ENCODE measurements at regions not wholly inside any gene's neighbourhood (a gene's known extent, or its start where the extent isn't known, plus 50 kb on each side); places are given as distances from the start of the nearest gene placed in this dataset.

DNA sequence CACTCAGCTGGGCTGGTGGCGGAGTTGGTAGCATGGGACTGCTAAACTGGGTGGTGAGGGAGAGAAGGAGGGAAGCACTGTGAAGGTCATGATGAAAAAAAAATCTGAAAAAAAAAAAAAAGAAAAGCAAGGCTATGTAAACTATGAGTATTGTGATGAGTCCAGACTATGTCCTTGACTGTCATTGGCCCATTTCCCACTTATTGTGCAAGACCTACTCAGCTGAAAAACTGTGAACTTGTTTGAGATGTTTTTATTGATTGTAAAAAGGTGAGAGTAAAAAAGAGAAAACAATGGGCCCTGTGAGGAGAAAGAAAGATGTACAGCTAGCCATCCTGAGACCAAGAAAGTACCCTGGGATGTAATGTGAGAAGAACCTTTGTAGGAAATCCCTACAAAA, 798.4 kb upstream of the TENM4 start:
- no peak for DNase-seq (ENCODE audit: extremely low read depth in 1 of 2, low read depth in 1 of 2)

DNA sequence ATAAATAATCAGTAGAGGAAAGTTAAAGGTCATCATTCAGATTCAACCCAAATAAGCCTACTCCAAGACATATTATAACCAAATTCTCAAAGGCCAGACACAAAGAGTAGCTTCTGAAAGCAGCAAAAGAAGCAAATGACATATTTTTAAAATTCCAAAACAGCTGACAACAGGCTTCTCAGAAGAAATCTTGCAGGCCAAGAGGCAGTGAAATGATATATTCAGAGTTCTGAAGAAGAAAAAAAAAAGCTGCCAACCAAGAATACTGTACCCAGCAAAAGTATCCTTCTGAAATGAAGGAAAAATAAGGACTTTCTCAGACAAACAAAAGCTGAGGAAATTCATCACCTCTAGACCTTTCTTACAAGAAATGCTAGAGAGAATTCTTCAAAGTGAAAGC, 787.1 kb upstream of the TENM4 start:
- no peak for DNase-seq (ENCODE audit: extremely low read depth in 1 of 2, low read depth in 1 of 2)

- DNase-seq (ENCODE audit: extremely low read depth in 1 of 2, low read depth in 1 of 2), result no peak
Measured at GRCh38 chr11:80214413-80214812, 773.6 kb upstream of the TENM4 start.

DNA sequence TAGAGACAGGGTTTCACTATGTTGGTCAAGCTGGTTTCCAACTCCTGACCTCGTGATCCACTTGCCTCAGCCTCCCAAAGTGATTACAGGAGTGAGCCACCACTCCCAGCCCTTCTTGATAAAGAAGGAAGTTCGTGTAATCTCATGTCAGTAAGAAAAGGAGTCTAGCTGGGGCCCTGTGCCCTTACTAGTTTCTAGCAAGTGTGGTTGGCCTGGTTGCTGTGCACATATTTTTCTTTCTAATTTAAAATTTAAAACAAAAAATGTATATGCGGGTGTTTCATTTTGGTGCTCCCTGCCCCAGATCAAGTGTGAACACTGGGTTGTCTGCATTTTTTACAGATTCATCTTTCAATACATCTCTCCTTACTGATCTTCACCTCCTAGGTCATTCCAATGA, 770.8 kb upstream of the TENM4 start:
- no peak for DNase-seq (ENCODE audit: extremely low read depth in 1 of 2, low read depth in 1 of 2)

GRCh38 chr11:80204021-80204420, 763.2 kb upstream of the TENM4 start:
- DNase-seq (ENCODE audit: extremely low read depth in 1 of 2, low read depth in 1 of 2), result no peak

DNA sequence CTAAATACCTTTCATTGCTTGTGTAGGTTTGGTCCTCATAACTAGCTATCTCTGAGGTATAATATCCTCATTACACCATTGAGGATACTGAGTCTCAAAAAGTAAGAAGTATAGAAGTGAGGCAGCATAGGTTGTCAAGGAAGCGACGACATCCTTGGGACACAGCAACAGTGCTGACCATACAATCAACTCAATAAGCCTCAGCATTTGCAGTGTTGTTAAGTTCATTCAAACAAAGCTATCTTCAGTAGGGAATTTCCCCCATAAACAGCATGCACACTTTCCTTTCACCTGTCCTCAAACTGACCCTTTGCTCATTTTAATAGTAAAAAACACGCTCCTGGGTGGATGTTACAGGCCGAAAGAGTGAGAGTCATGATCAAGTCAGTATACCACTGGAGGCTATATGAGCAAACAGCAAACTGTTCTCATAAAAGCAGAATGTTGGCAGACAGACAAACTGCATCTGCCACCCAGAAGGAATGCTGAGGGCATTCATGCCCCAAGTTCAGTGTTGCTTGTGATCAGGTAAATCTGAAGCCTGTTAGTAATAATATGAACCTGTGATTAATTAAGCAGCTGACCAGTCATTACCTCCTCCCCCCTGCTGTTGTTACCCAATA, 756.2 kb upstream of the TENM4 start:
- DNase-seq (ENCODE audit: extremely low read depth in 1 of 2, low read depth in 1 of 2), result no peak

DNA sequence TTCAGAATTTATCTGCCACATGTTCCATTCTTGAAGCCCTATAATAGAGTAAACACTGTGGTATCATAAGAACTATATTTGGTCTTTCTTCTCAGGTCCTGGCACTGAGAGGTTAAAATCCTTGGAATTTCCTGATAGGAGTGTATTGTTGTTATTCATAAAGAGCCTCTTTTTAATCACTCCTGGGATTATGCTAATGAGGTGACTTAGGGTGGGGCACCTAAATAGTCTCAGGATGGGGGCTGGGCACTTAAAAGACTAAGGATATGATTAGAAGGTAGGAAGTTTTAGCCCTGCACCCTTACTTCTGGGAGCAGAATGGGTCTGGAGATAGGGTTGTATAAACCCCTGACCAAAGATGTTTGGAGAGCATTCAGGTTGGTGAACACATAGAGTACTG, 755.2 kb upstream of the TENM4 start:
- no peak for DNase-seq (ENCODE audit: extremely low read depth in 1 of 2, low read depth in 1 of 2)

- DNase-seq (ENCODE audit: extremely low read depth in 1 of 2, low read depth in 1 of 2), result no peak
Measured at GRCh38 chr11:80194625-80195024, 753.8 kb upstream of the TENM4 start.

GRCh38 chr11:80194016-80194415, 753.2 kb upstream of the TENM4 start:
- DNase-seq (ENCODE audit: extremely low read depth in 1 of 2, low read depth in 1 of 2), result no peak

- no peak for DNase-seq (ENCODE audit: extremely low read depth in 1 of 2, low read depth in 1 of 2)
Measured at GRCh38 chr11:80188076-80188627, 747.3 kb upstream of the TENM4 start.

DNA sequence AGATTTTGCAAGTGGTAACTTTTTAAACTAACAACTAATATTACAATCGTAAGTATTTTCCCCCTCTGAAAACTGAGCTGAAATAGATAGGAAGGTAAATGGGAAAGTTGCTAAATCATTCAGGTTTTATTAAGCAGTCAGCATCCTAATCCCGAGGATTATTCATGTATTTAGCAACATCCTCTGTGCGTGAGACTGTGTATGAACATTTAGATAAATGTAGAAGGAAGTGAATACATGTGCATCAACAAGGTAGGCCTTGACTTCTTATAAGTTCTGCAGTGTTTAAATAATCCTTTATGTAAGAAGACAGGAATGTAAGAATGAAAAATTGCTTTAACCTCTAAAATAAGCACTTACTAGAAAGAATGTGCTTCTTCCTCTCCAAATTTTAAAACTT, 745.9 kb upstream of the TENM4 start:
- DNase-seq (ENCODE audit: extremely low read depth in 1 of 2, low read depth in 1 of 2), result no peak

DNA sequence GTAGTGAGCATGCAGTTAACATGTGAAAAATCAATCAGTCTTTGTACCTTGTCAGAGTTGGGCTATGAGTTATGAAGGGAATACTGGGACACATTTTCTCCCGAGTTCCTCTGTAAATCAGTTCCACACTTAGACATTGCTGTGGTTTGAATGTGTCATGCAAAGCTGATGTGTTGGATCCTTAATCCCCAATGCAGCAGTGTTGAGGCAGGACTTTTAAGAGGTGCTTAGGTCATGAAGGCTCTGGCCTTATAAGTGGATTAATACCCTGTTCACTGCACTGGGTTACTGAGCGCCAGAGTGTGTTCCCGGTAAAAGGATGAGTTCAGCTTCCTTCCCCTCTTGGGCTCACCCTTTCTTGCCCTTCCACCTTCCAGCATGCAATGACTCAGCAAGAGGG, 742.1 kb upstream of the TENM4 start:
- DNase-seq (ENCODE audit: extremely low read depth in 1 of 2, low read depth in 1 of 2), result no peak

DNA sequence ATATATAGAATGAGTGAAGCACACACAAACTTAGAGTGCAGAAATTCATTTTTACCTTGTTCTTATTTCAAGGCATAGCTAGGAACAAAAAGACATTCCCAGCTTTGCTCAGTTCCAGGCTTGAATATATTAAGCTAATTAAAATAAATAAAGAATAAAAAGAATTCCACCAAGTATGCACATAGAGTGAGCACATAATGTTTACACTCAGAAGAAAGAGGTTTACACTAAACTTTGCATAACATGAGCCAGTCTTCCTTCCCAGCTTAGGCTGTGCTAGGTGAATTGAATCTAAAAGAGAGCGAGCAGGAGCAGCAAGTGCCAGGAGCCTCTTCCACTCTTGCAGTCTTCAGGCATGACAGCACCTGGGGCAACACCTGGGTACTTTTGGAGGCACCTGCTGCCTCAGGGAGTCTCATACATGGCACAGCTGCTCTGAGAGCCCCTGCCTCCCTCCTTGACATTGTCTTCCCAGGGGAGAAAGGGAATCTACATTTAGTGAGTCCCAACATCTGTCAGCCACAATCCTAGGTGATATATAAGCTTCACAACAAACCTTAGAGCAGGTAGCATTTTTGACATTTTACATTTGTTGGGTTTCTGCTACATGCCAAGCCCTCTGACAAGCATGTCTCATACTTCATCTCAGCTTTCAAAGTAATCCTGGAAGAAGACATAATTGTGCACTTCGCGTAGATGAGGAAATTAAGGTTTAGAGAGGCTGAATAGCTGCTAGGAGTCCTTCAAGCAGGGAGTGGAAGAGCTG, 732.7 kb upstream of the TENM4 start:
- no peak for DNase-seq (ENCODE audit: extremely low read depth in 1 of 2, low read depth in 1 of 2)

GRCh38 chr11:80168796-80169195, 728.0 kb upstream of the TENM4 start:
- DNase-seq (ENCODE audit: extremely low read depth in 1 of 2, low read depth in 1 of 2), result no peak

GRCh38 chr11:80167766-80168165, 726.9 kb upstream of the TENM4 start:
- no peak for DNase-seq (ENCODE audit: extremely low read depth in 1 of 2, low read depth in 1 of 2)

GRCh38 chr11:80165744-80166143, 724.9 kb upstream of the TENM4 start:
- no peak for DNase-seq (ENCODE audit: extremely low read depth in 1 of 2, low read depth in 1 of 2)

GRCh38 chr11:80163441-80163840, 722.6 kb upstream of the TENM4 start:
- no peak for DNase-seq (ENCODE audit: extremely low read depth in 1 of 2, low read depth in 1 of 2)

DNA sequence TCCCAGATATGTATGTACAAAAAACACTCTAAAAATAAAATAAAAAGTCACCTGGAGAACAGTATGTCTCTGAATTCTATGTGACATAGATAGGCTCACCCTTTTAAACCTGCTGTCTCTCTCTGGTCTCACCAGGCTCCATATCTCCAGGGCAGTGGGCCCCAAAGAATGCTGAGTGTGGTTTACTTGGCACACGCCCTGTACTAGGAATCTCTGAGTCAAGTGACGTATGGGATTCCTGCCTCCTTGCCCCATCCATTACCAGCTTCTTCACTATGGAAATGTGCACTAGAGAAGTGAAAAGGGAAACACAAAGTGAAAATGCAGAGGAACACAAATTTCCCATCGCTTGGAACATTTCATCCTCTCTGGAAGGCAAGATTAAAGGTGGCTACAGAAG, 722.2 kb upstream of the TENM4 start:
- DNase-seq (ENCODE audit: extremely low read depth in 1 of 2, low read depth in 1 of 2), result no peak

- no peak for DNase-seq (ENCODE audit: extremely low read depth in 1 of 2, low read depth in 1 of 2)
Measured at GRCh38 chr11:80162387-80162786, 721.6 kb upstream of the TENM4 start.

DNA sequence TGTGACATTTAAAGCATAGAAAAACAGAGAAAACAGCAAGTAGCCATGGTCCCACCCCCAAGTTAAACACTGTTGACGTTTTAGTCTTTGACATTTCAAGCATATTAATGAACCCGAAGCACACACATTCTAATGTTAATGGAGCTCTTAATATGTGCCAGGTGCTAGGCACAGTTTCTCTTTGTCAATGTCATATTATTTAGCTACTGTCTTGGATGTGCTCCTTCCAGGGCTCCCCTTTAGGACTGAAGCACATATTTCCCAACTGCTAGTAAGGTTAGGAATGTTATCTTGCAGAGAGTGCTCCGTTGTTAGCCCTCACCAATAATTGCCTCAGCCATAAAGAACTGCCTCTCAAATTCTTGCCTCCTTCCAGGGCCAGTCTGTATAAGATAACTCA, 716.6 kb upstream of the TENM4 start:
- no peak for DNase-seq (ENCODE audit: extremely low read depth in 1 of 2, low read depth in 1 of 2)

DNA sequence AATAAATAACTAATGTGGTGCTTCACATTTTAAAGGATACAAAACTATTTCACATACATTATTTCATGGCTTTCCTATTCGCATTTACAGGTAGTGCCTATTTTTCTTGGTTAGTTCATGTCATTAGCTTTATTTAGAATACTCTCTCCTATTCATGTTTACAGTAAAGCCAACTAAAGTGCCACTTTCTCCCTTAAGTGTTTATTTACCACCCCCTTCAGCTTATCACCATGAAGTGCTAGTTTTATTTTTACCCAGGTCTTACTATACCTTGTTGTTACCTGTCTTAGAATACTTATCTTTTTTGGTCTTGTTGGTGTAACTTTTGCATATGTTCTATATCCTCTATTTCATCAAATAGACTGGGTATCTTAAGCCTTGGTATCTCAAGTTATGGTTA, 715.2 kb upstream of the TENM4 start:
- DNase-seq (ENCODE audit: extremely low read depth in 1 of 2, low read depth in 1 of 2), result no peak

GRCh38 chr11:80155412-80156017, 714.7 kb upstream of the TENM4 start:
- DNase-seq (ENCODE audit: extremely low read depth in 1 of 2, low read depth in 1 of 2), result no peak

All from activated CD8-positive, alpha-beta memory T cell treated with anti-CD3 and anti-CD28 coated beads for 1 hour (primary cell).